HL-60 (cell line): ENCODE measurements at regions not wholly inside any gene's neighbourhood (a gene's known extent, or its start where the extent isn't known, plus 50 kb on each side); places are given as distances from the start of the nearest gene placed in this dataset.
"Not testable (repeated sequence)": the region's sequence is repeated elsewhere in the genome, so short reads cannot be mapped to it uniquely, and the experiment has no call there.

ENCODE experiments used
- GABPA ChIP-seq: IDR thresholded peaks from 2 replicates; pipeline ENCODE4 v1.6.1; 2012; ENCODE audit warnings: low read depth
- POLR2AphosphoS5 ChIP-seq: IDR thresholded peaks from 2 replicates; pipeline ENCODE4 v1.6.1; 2012; ENCODE audit warnings: low read depth
- TF ChIP-seq, protein P1 (sequence below): IDR thresholded peaks from one replicate; pipeline ENCODE4 v1.5.1; 2011; ENCODE audit warnings: low read length, control low read depth, inconsistent platforms; ENCODE audit not compliant: insufficient read depth
- TF ChIP-seq, protein P2 (sequence below): IDR thresholded peaks from 2 replicates; pipeline ENCODE4 v1.6.1; 2012; ENCODE audit warnings: low read depth; ENCODE audit not compliant: insufficient replicate concordance

DNA sequence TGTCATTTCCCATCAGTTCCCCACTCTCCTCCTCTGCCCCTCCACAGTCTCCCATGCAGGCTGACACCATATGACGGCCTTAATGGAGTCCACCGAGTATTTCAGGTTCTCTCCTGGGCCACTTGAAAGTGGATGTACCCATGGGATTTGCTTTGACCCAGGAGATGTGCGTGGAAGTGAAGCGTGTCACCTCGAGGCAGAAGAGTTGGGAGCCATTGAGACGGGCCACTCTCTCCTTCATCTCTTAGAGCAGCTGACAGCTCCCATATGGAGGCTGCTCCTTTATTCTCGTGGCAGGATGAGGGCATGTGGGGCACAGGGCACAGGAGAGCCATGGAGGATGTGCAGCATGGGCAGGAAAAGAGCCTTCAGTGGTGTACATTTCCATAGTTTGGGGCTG, 144.7 kb upstream of the CRYM start:
- TF ChIP-seq, protein P1, sequence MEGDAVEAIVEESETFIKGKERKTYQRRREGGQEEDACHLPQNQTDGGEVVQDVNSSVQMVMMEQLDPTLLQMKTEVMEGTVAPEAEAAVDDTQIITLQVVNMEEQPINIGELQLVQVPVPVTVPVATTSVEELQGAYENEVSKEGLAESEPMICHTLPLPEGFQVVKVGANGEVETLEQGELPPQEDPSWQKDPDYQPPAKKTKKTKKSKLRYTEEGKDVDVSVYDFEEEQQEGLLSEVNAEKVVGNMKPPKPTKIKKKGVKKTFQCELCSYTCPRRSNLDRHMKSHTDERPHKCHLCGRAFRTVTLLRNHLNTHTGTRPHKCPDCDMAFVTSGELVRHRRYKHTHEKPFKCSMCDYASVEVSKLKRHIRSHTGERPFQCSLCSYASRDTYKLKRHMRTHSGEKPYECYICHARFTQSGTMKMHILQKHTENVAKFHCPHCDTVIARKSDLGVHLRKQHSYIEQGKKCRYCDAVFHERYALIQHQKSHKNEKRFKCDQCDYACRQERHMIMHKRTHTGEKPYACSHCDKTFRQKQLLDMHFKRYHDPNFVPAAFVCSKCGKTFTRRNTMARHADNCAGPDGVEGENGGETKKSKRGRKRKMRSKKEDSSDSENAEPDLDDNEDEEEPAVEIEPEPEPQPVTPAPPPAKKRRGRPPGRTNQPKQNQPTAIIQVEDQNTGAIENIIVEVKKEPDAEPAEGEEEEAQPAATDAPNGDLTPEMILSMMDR, result not testable (repeated sequence)
- not testable (repeated sequence) for TF ChIP-seq POLR2AphosphoS5, GABPA
- TF ChIP-seq, protein P2, sequence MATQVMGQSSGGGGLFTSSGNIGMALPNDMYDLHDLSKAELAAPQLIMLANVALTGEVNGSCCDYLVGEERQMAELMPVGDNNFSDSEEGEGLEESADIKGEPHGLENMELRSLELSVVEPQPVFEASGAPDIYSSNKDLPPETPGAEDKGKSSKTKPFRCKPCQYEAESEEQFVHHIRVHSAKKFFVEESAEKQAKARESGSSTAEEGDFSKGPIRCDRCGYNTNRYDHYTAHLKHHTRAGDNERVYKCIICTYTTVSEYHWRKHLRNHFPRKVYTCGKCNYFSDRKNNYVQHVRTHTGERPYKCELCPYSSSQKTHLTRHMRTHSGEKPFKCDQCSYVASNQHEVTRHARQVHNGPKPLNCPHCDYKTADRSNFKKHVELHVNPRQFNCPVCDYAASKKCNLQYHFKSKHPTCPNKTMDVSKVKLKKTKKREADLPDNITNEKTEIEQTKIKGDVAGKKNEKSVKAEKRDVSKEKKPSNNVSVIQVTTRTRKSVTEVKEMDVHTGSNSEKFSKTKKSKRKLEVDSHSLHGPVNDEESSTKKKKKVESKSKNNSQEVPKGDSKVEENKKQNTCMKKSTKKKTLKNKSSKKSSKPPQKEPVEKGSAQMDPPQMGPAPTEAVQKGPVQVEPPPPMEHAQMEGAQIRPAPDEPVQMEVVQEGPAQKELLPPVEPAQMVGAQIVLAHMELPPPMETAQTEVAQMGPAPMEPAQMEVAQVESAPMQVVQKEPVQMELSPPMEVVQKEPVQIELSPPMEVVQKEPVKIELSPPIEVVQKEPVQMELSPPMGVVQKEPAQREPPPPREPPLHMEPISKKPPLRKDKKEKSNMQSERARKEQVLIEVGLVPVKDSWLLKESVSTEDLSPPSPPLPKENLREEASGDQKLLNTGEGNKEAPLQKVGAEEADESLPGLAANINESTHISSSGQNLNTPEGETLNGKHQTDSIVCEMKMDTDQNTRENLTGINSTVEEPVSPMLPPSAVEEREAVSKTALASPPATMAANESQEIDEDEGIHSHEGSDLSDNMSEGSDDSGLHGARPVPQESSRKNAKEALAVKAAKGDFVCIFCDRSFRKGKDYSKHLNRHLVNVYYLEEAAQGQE, result not testable (repeated sequence)
